Psoas muscle (tissue), 7 donors: ENCODE measurements at regions not wholly inside any gene's neighbourhood (a gene's known extent, or its start where the extent isn't known, plus 50 kb on each side); places are given as distances from the start of the nearest gene placed in this dataset.

ENCODE experiments used
- ATAC-seq, 4 donors: fragments of 200-7000 bp; cut with Tn5 transposase; one replicate each; pipeline ENCODE4 v1.9.1; 2020; ENCODE audit warnings: moderate library complexity in 3 of 4, mild to moderate bottlenecking in 2 of 4
- DNase-seq, 2 donors: peaks; one replicate each; pipeline ENCODE4 v3.0.0-alpha.2; 2020
- H3K27ac ChIP-seq: fragments of 200-600 bp; one replicate; pipeline ENCODE4 v1.8.0; 2022
- H3K27me3 ChIP-seq, 3 donors: fragments of 200-600 bp in 1 of 3; one replicate each; pipeline versions ENCODE4 v1.6.1 to v1.8.0; 2013 to 2022; ENCODE audit warnings: low read length in 2 of 3, mild to moderate bottlenecking in 2 of 3, moderate library complexity in 1 of 3; ENCODE audit not compliant: insufficient read depth in 3 of 3
- H3K36me3 ChIP-seq, 2 donors: fragments of 200-600 bp in 1 of 2; one replicate each; pipeline versions ENCODE4 v1.6.1 to v1.8.0; 2013 to 2022; ENCODE audit warnings: low read depth in 1 of 2, mild to moderate bottlenecking in 1 of 2, moderate library complexity in 1 of 2; ENCODE audit not compliant: insufficient read depth in 1 of 2
- H3K4me1 ChIP-seq: fragments of 200-600 bp; one replicate; pipeline ENCODE4 v1.8.0; 2022
- H3K4me3 ChIP-seq: fragments of 200-600 bp; one replicate; pipeline ENCODE4 v1.8.0; 2022; ENCODE audit warnings: mild to moderate bottlenecking
- H3K9me3 ChIP-seq: fragments of 200-600 bp; one replicate; pipeline ENCODE4 v1.8.0; 2022
- CTCF ChIP-seq: fragments of 200-600 bp; IDR thresholded peaks from one replicate; pipeline ENCODE4 v1.8.0; 2022; ENCODE audit warnings: antibody characterized with exemption
- WGBS, 3 donors: extraction: QIAGEN DNeasy Blood & Tissue Kit; methylation state at CpG; one replicate each; pipeline versions ENCODE4 v1.1.6 to v1.1.7; 2013; 5-methylcytosine and 5-hydroxymethylcytosine counted together
- intact Hi-C, 2 donors: fragments of 100-400 bp; cut with DNase I; formaldehyde crosslinking; loops; one replicate each; pipeline versions ENCODE4 v1.11.0 to v1.14.2; 2022
- donor health status: healthy with polysubstance abuse.
- donor health status: DM: no; HTN: no; CAD: no; lungs with moderate emphysema.
- donor health status: Bipolar disorder and iron deficiency.
- donor health status: healthy.
- donor health status: DM: yes; HTN: yes; CAD: no.
- donor health status: DM: no; HTN: no; CAD: no.
- donor health status: DM: yes; HTN: yes; CAD: no.

GRCh38 chr10:88111294-88111693 lies 247.9 kb downstream of the PTEN start:
- Histone ChIP-seq H3K27ac (no peak overlapping the region), H3K9me3 (no peaks in the 10 kb centered on the region), H3K4me3 (no peak overlapping the region), H3K4me1 (peaks cover 12% of the 10 kb centered on the region), H3K27me3 (no peaks in the 10 kb centered on the region), H3K36me3 (no peaks in the 10 kb centered on the region)
- ATAC-seq = no peak
- 79 to 96% (median 83%) methylated on average over 2 of the region's 2 CpGs for WGBS, 3 donors
- DNase-seq = no peak
- no peak for TF ChIP-seq CTCF
- intact Hi-C loops = loop anchor here in 1 of 2 donors (5.0 kb wide), 1 partner anchor 249 kb away; the partner anchor contains the start of genes KLLN and PTEN

- Histone ChIP-seq H3K9me3 (no peaks in the 10 kb centered on the region), H3K36me3 (no peaks in the 10 kb centered on the region), H3K4me3 (no peak overlapping the region), H3K27me3 (no peaks in the 10 kb centered on the region), H3K4me1 (peaks cover 9% of the 10 kb centered on the region), H3K27ac (no peak overlapping the region)
- ATAC-seq (peak in 3 of 4 donors; percentile 22 to 46 (median 38)), DNase-seq (peak in 1 of 2 donors; percentile 75)
- intact Hi-C loops = loop anchor here in 1 of 2 donors (5.0 kb wide), 1 partner anchor 251 kb away; the partner anchor contains the start of genes KLLN and PTEN
- no peak for TF ChIP-seq CTCF
- 76 to 93% (median 80%) methylated on average over 1 of the region's 1 CpG for WGBS, 3 donors
Measured at GRCh38 chr10:88113232-88113631, 249.8 kb downstream of the PTEN start.

GRCh38 chr10:88113657-88114272 lies 250.3 kb downstream of the PTEN start:
- intact Hi-C loops = loop anchor here in 1 of 2 donors (2.0 to 5.0 kb wide), 2 partner anchors 251 to 263 kb away; partner anchors contain the start of genes KLLN and PTEN
- 78 to 100% (median 100%) methylated on average over 2 of the region's 2 CpGs for WGBS, 3 donors
- Histone ChIP-seq H3K27me3 (no peaks in the 10 kb centered on the region), H3K27ac (no peak overlapping the region), H3K36me3 (no peaks in the 10 kb centered on the region), H3K4me1 (peaks cover 5% of the 10 kb centered on the region), H3K9me3 (no peaks in the 10 kb centered on the region), H3K4me3 (no peak overlapping the region)
- TF ChIP-seq CTCF = no peak
- DNase-seq = no peak
- peak in 2 of 4 donors; percentile 28 to 29 for ATAC-seq

- 61 to 71% (median 66%) methylated on average over 7 of the region's 7 CpGs for WGBS, 3 donors
- H3K27ac ChIP-seq = no peak overlapping the region
- H3K4me1 ChIP-seq = peaks cover 4% of the 10 kb centered on the region
- peak; percentile 57 to 88 (median 72) for ATAC-seq
- intact Hi-C loops = loop anchor here in 1 of 2 donors (2.0 to 5.0 kb wide), 2 partner anchors 252 to 264 kb away; partner anchors contain the start of genes KLLN and PTEN
- H3K9me3 ChIP-seq = no peaks in the 10 kb centered on the region
- no peak overlapping the region for H3K4me3 ChIP-seq
- no peaks in the 10 kb centered on the region for H3K27me3 ChIP-seq
- peak; percentile 63 for TF ChIP-seq CTCF
- no peaks in the 10 kb centered on the region for H3K36me3 ChIP-seq
- DNase-seq = peak; percentile 31 to 58
Measured at GRCh38 chr10:88114368-88114767, 250.9 kb downstream of the PTEN start.
